Psoas muscle (tissue), 7 donors: ENCODE measurements at regions not wholly inside any gene's neighbourhood (a gene's known extent, or its start where the extent isn't known, plus 50 kb on each side); places are given as distances from the start of the nearest gene placed in this dataset.

Experiments
- ATAC-seq, 4 donors: fragments of 200-7000 bp; cut with Tn5 transposase; one replicate each; pipeline ENCODE4 v1.9.1; 2020; ENCODE audit warnings: moderate library complexity in 3 of 4, mild to moderate bottlenecking in 2 of 4
- DNase-seq, 2 donors: peaks; one replicate each; pipeline ENCODE4 v3.0.0-alpha.2; 2020
- H3K27ac ChIP-seq: fragments of 200-600 bp; one replicate; pipeline ENCODE4 v1.8.0; 2022
- H3K27me3 ChIP-seq, 3 donors: fragments of 200-600 bp in 1 of 3; one replicate each; pipeline versions ENCODE4 v1.6.1 to v1.8.0; 2013 to 2022; ENCODE audit warnings: low read length in 2 of 3, mild to moderate bottlenecking in 2 of 3, moderate library complexity in 1 of 3; ENCODE audit not compliant: insufficient read depth in 3 of 3
- H3K36me3 ChIP-seq, 2 donors: fragments of 200-600 bp in 1 of 2; one replicate each; pipeline versions ENCODE4 v1.6.1 to v1.8.0; 2013 to 2022; ENCODE audit warnings: low read depth in 1 of 2, mild to moderate bottlenecking in 1 of 2, moderate library complexity in 1 of 2; ENCODE audit not compliant: insufficient read depth in 1 of 2
- H3K4me1 ChIP-seq: fragments of 200-600 bp; one replicate; pipeline ENCODE4 v1.8.0; 2022
- H3K4me3 ChIP-seq: fragments of 200-600 bp; one replicate; pipeline ENCODE4 v1.8.0; 2022; ENCODE audit warnings: mild to moderate bottlenecking
- H3K9me3 ChIP-seq: fragments of 200-600 bp; one replicate; pipeline ENCODE4 v1.8.0; 2022
- whole genome bisulfite sequencing, 3 donors: extraction: QIAGEN DNeasy Blood & Tissue Kit; methylation state at CpG; one replicate each; pipeline versions ENCODE4 v1.1.6 to v1.1.7; 2013; 5-methylcytosine and 5-hydroxymethylcytosine counted together
- intact Hi-C, 2 donors: fragments of 100-400 bp; cut with DNase I; formaldehyde crosslinking; loops; one replicate each; pipeline versions ENCODE4 v1.11.0 to v1.14.2; 2022
- TF ChIP-seq, protein P1 (sequence below): fragments of 200-600 bp; IDR thresholded peaks from one replicate; pipeline ENCODE4 v1.8.0; 2022; ENCODE audit warnings: antibody characterized with exemption
- donor health status: healthy with polysubstance abuse.
- donor health status: DM: no; HTN: no; CAD: no; lungs with moderate emphysema.
- donor health status: Bipolar disorder and iron deficiency.
- donor health status: healthy.
- donor health status: DM: yes; HTN: yes; CAD: no.
- donor health status: DM: no; HTN: no; CAD: no.
- donor health status: DM: yes; HTN: yes; CAD: no.

DNA sequence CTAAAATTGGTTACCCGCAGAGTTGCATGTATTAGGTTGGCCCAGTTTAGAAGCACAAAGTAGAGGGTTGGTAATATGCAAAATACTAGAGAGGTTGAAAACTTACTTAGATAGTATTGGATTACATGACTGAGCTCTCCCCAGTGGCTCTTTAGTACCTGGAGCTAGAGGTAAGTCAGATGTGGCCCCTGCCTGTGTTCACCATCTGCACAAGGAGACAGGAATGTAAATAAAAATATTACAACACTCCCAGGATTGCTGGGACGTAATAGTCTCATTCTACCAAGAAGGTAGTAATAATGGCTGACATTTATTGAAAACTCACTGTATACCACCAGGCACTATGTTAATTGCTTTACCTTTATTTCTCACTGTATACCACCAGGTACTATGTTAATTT, 129.6 kb downstream of the SLC17A6 start:
- H3K9me3 ChIP-seq = no peaks in the 10 kb centered on the region
- intact Hi-C loops = no loop called here
- ATAC-seq (no peak), DNase-seq (no peak)
- H3K27me3 ChIP-seq = no peaks in the 10 kb centered on the region
- no peaks in the 10 kb centered on the region for H3K36me3 ChIP-seq
- no peak overlapping the region for H3K4me3 ChIP-seq
- 92 to 98% (median 95%) methylated on average over 2 of the region's 2 CpGs for WGBS, 3 donors
- H3K4me1 ChIP-seq = peaks cover 6% of the 10 kb centered on the region
- TF ChIP-seq, protein P1, sequence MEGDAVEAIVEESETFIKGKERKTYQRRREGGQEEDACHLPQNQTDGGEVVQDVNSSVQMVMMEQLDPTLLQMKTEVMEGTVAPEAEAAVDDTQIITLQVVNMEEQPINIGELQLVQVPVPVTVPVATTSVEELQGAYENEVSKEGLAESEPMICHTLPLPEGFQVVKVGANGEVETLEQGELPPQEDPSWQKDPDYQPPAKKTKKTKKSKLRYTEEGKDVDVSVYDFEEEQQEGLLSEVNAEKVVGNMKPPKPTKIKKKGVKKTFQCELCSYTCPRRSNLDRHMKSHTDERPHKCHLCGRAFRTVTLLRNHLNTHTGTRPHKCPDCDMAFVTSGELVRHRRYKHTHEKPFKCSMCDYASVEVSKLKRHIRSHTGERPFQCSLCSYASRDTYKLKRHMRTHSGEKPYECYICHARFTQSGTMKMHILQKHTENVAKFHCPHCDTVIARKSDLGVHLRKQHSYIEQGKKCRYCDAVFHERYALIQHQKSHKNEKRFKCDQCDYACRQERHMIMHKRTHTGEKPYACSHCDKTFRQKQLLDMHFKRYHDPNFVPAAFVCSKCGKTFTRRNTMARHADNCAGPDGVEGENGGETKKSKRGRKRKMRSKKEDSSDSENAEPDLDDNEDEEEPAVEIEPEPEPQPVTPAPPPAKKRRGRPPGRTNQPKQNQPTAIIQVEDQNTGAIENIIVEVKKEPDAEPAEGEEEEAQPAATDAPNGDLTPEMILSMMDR = no peak
- H3K27ac ChIP-seq = no peak overlapping the region

DNA sequence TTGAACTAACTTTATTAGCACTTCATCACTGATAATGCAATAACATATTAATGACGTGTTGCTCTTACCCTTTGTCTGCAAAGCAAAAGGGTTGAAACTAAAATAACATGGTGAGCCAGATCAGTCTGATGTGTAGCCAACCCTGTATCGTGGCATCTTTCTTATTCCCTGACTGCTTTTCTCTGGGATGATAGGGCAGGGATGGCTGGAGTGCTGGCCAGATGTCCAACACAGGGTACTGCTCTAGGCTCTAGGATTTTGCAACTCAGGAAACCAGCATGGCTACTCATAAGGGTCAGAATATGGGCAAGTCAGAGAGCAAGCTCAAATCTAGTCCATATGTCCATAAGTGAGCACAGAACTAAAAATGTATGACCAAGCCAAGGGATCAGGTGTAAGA, 129.1 kb downstream of the SLC17A6 start:
- DNase-seq (no peak), ATAC-seq (peak; percentile 34 to 70 (median 54))
- TF ChIP-seq, protein P1 = no peak
- intact Hi-C loops = no loop called here
- Histone ChIP-seq H3K9me3 (no peaks in the 10 kb centered on the region), H3K4me1 (peaks cover 6% of the 10 kb centered on the region), H3K27me3 (no peaks in the 10 kb centered on the region), H3K4me3 (no peak overlapping the region), H3K27ac (peak overlapping the region; percentile 67), H3K36me3 (no peaks in the 10 kb centered on the region)
- 62 to 78% (median 68%) methylated on average over 2 of the region's 2 CpGs for WGBS, 3 donors

DNA sequence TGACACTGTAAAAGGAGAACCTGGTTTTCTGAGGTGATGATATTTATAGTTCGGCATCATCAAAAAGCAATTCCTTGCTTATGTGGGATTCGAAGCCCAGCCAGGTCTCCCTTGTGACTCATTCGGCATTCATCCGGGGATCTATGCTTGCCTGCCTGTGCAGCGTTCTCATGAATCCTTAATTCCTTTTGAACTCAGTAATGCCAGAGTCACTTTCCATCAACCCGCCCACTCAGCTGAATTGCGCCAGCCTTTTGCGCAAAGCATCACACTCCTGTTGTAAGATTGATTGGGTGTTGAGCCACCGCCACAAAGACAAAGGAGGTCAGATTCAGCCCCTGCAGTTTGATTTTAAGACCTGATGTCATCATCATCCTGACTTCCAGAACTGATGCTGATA, 128.6 kb downstream of the SLC17A6 start:
- ATAC-seq (peak; percentile 93 to 98 (median 97)), DNase-seq (peak; percentile 63 to 69)
- Histone ChIP-seq H3K36me3 (no peaks in the 10 kb centered on the region), H3K27ac (peak overlapping the region; percentile 67), H3K27me3 (no peaks in the 10 kb centered on the region), H3K4me3 (no peak overlapping the region), H3K9me3 (no peaks in the 10 kb centered on the region), H3K4me1 (peaks cover 6% of the 10 kb centered on the region)
- TF ChIP-seq, protein P1 = no peak
- intact Hi-C loops = no loop called here
- 42 to 66% (median 52%) methylated on average over 9 of the region's 9 CpGs for WGBS, 3 donors

DNA sequence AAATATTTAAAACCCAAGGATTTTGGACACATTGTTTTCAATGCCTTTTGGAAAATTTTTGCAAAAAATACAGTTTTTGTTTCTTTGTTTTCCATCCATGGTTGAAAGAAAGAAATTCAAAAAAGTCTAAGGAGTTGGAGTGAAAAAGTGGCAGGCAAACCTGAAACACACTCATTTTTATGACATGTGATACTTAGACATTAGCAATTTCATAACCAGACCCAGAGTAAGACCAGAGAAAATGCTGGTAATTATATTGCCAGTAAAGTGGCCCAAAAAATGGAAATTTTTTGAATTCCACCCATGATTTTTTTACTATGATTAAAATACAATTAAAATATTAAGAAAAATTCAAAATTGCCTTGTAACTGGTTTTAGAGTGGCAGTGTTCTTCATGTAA, 128.2 kb downstream of the SLC17A6 start:
- Histone ChIP-seq H3K27ac (peak overlapping the region; percentile 67), H3K36me3 (no peaks in the 10 kb centered on the region), H3K4me1 (peaks cover 6% of the 10 kb centered on the region), H3K4me3 (no peak overlapping the region), H3K27me3 (no peaks in the 10 kb centered on the region), H3K9me3 (no peaks in the 10 kb centered on the region)
- DNase-seq = no peak
- intact Hi-C loops = no loop called here
- TF ChIP-seq, protein P1 = no peak
- ATAC-seq = no peak

DNA sequence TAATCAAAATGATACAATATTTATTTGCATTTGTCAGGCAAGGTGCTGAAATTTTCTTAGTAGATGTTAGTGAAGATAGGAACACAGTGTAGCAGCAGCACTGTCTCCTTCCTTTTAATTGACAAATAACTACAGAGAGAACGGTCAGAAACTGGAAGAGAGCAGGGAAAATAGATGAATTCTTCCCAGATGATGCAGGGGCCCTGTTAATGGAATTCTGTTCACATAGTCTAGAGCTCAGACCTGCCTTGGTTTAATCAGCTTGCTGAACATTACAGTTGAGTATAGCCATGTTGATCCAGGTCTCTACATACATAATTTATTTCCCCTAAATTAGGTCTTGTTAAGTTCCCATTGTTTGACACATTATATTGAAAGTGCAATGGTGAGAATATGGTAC, 127.4 kb downstream of the SLC17A6 start:
- H3K27me3 ChIP-seq = no peaks in the 10 kb centered on the region
- H3K9me3 ChIP-seq = no peaks in the 10 kb centered on the region
- no peak for ATAC-seq
- no peak for DNase-seq
- H3K4me1 ChIP-seq = peaks cover 12% of the 10 kb centered on the region
- WGBS, 3 donors = 52 to 55% (median 53%) methylated on average over 1 of the region's 1 CpG
- H3K4me3 ChIP-seq = no peak overlapping the region
- no peak overlapping the region for H3K27ac ChIP-seq
- H3K36me3 ChIP-seq = no peaks in the 10 kb centered on the region
- intact Hi-C loops = no loop called here
- TF ChIP-seq, protein P1 = no peak
